Fibroblast of lung (primary cell): ENCODE measurements at regions not wholly inside any gene's neighbourhood (a gene's known extent, or its start where the extent isn't known, plus 50 kb on each side); places are given as distances from the start of the nearest gene placed in this dataset.

Source experiments
- DNase-seq, 2 donors: peaks; one replicate each; pipeline versions ENCODE4 v3.0.0 to v3.0.0-alpha.2; 2010; ENCODE audit warnings: low read depth in 2 of 2
- H2AFZ ChIP-seq: 2 replicates; pipeline ENCODE4 v1.5.1; 2012; ENCODE audit warnings: low read length, control low read depth, inconsistent platforms
- H3K27ac ChIP-seq: 2 replicates; pipeline ENCODE4 v1.5.1; 2011; ENCODE audit warnings: low read length, control low read depth; ENCODE audit not compliant: insufficient read depth
- H3K27me3 ChIP-seq: 2 replicates; pipeline ENCODE4 v1.5.1; 2011; ENCODE audit warnings: mild to moderate bottlenecking, low read length; ENCODE audit not compliant: control insufficient read depth, insufficient read depth
- H3K36me3 ChIP-seq: 2 replicates; pipeline ENCODE4 v1.5.1; 2011; ENCODE audit warnings: low read length; ENCODE audit not compliant: control insufficient read depth, insufficient read depth
- H3K4me1 ChIP-seq: 2 replicates; pipeline ENCODE4 v1.5.1; 2011; ENCODE audit warnings: low read length; ENCODE audit not compliant: control insufficient read depth, insufficient read depth; ENCODE audit errors: extremely low read depth
- H3K4me2 ChIP-seq: 2 replicates; pipeline ENCODE4 v1.5.1; 2011; ENCODE audit warnings: low read length, control low read depth; ENCODE audit not compliant: insufficient read depth; ENCODE audit errors: extremely low read depth
- H3K4me3 ChIP-seq, 4 experiments: fragments of 200-600 bp in 1 of 4; sonication (generic) in 1 of 4; replicated peaks in 1 of 4; 2 replicates each; pipeline ENCODE4 v1.5.1; 2011 to 2016; ENCODE audit warnings: low read length in 4 of 4, low read depth in 3 of 4, mild to moderate bottlenecking in 3 of 4, control low read depth in 2 of 4, inconsistent platforms in 1 of 4, mixed read lengths in 1 of 4; ENCODE audit not compliant: insufficient read depth in 1 of 4; ENCODE audit errors: control extremely low read depth in 1 of 4
- H3K79me2 ChIP-seq: 2 replicates; pipeline ENCODE4 v1.5.1; 2012; ENCODE audit warnings: mild to moderate bottlenecking, low read length, inconsistent platforms; ENCODE audit not compliant: control insufficient read depth, insufficient read depth
- H3K9ac ChIP-seq: 2 replicates; pipeline ENCODE4 v1.5.1; 2011; ENCODE audit warnings: mild to moderate bottlenecking, low read length, control low read depth; ENCODE audit not compliant: insufficient read depth
- H3K9me3 ChIP-seq: 2 replicates; pipeline ENCODE4 v1.5.1; 2012; ENCODE audit warnings: low read depth, low read length; ENCODE audit not compliant: control insufficient read depth, insufficient read depth
- H4K20me1 ChIP-seq: 2 replicates; pipeline ENCODE4 v1.5.1; 2011; ENCODE audit warnings: low read length; ENCODE audit not compliant: control insufficient read depth, insufficient read depth; ENCODE audit errors: extremely low read depth
- EZH2 ChIP-seq: IDR thresholded peaks from 2 replicates; pipeline ENCODE4 v1.5.1; 2012; ENCODE audit warnings: low read length, control low read depth, mild to moderate bottlenecking; ENCODE audit errors: missing control alignments
- TF ChIP-seq, protein P1 (sequence below), 2 donors: IDR thresholded peaks in 1 of 2; conservative IDR thresholded peaks in 1 of 2; 1 replicate in 1 of 2; 2 replicates in 1 of 2; pipeline ENCODE4 v1.5.1; 2011 to 2012; ENCODE audit warnings: low read length in 2 of 2, control low read depth in 1 of 2, inconsistent platforms in 1 of 2, low read depth in 1 of 2, mild to moderate bottlenecking in 1 of 2

GRCh38 chr6:40066372-40066771 lies 132.1 kb upstream of the MOCS1 start:
- no peak overlapping the region for H3K9ac ChIP-seq
- no peaks in the 10 kb centered on the region for H4K20me1 ChIP-seq
- no peaks in the 10 kb centered on the region for H3K9me3 ChIP-seq
- H3K79me2 ChIP-seq: no peaks in the 10 kb centered on the region
- no peak overlapping the region for H3K27ac ChIP-seq
- no peaks in the 10 kb centered on the region for H3K4me1 ChIP-seq
- H3K27me3 ChIP-seq: no peaks in the 10 kb centered on the region
- no peak overlapping the region for H3K4me3 ChIP-seq
- no peak overlapping the region for H3K4me2 ChIP-seq
- no peak for TF ChIP-seq EZH2
- TF ChIP-seq, protein P1, sequence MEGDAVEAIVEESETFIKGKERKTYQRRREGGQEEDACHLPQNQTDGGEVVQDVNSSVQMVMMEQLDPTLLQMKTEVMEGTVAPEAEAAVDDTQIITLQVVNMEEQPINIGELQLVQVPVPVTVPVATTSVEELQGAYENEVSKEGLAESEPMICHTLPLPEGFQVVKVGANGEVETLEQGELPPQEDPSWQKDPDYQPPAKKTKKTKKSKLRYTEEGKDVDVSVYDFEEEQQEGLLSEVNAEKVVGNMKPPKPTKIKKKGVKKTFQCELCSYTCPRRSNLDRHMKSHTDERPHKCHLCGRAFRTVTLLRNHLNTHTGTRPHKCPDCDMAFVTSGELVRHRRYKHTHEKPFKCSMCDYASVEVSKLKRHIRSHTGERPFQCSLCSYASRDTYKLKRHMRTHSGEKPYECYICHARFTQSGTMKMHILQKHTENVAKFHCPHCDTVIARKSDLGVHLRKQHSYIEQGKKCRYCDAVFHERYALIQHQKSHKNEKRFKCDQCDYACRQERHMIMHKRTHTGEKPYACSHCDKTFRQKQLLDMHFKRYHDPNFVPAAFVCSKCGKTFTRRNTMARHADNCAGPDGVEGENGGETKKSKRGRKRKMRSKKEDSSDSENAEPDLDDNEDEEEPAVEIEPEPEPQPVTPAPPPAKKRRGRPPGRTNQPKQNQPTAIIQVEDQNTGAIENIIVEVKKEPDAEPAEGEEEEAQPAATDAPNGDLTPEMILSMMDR (conservative IDR thresholded peaks at IDR 0.05 in 1 of 2, IDR thresholded peaks at IDR 0.05 in 1 of 2; ENCODE audit: low read depth in 1 of 2, low read length in 2 of 2): no peak
- no peak for DNase-seq
- no peak overlapping the region for H2AFZ ChIP-seq
- no peaks in the 10 kb centered on the region for H3K36me3 ChIP-seq

- Histone ChIP-seq H3K36me3 (no peaks in the 10 kb centered on the region), H3K27ac (no peak overlapping the region), H3K4me2 (no peak overlapping the region), H2AFZ (no peak overlapping the region), H4K20me1 (no peaks in the 10 kb centered on the region), H3K79me2 (no peaks in the 10 kb centered on the region), H3K27me3 (no peaks in the 10 kb centered on the region), H3K4me1 (no peaks in the 10 kb centered on the region), H3K9ac (no peak overlapping the region), H3K9me3 (no peaks in the 10 kb centered on the region), H3K4me3 (no peak overlapping the region)
- no peak for DNase-seq
- TF ChIP-seq, protein P1 (conservative IDR thresholded peaks at IDR 0.05 in 1 of 2, IDR thresholded peaks at IDR 0.05 in 1 of 2; ENCODE audit: low read depth in 1 of 2, low read length in 2 of 2): no peak
- TF ChIP-seq EZH2: no peak
Observed at GRCh38 chr6:40056865-40057264, 122.6 kb upstream of the MOCS1 start.

GRCh38 chr6:40054602-40055001 lies 120.3 kb upstream of the MOCS1 start:
- Histone ChIP-seq H3K27ac (no peak overlapping the region), H3K4me2 (no peak overlapping the region), H3K4me3 (no peak overlapping the region), H4K20me1 (no peaks in the 10 kb centered on the region), H3K4me1 (no peaks in the 10 kb centered on the region), H3K9me3 (no peaks in the 10 kb centered on the region), H3K9ac (no peak overlapping the region), H3K36me3 (no peaks in the 10 kb centered on the region), H3K27me3 (no peaks in the 10 kb centered on the region), H3K79me2 (no peaks in the 10 kb centered on the region), H2AFZ (no peak overlapping the region)
- no peak for TF ChIP-seq EZH2
- TF ChIP-seq, protein P1 (conservative IDR thresholded peaks at IDR 0.05 in 1 of 2, IDR thresholded peaks at IDR 0.05 in 1 of 2; ENCODE audit: low read depth in 1 of 2, low read length in 2 of 2): no peak
- DNase-seq: no peak
